GM21529 (cell line): ENCODE measurements at regions not wholly inside any gene's neighbourhood (a gene's known extent, or its start where the extent isn't known, plus 50 kb on each side); places are given as distances from the start of the nearest gene placed in this dataset.
"Not testable (repeated sequence)": the region's sequence is repeated elsewhere in the genome, so short reads cannot be mapped to it uniquely, and the experiment has no call there.

ENCODE experiments used
- ATAC-seq: cut with Tn5 transposase; IDR thresholded peaks from one replicate; pipeline ENCODE4 v1.9.1; 2021; ENCODE audit not compliant: unreplicated experiment

DNA sequence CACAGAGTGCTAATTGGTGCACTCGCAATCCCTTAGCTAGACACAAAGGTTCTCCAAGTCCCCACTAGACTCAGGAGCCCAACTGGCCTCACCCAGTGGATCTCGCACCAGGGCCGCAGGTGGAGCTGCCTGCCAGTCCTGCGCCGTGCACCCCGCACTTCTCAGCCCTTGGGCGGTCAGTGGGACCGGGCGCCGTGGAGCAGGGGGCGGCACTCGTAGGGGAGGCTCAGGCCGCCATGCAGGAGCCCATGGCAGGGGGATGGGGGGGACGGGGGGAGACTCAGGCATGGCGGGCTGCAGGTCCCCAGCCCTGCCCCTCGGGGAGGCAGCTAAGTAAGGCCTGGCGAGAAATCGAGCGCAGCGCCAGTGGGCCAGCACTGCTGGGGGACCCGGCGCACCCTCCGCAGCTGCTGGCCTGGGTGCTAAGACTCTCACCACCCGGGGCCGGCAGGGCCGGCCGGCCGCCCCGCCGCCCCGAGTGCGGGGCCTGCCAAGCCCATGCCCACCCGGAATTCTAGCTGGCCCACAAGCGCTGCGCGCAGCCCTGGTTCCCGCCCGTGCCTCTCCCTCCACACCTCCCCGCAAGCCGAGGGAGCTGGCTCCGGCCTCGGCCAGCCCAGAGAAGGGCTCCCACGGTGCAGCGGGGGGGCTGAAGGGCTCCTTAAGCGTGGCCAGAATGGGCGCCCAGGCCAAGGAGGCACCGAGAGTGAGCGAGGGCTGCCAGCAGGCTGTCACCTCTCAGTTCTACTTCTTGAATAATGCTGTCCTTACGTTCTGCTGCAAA is 258.2 kb downstream of the GALC start:
- not testable (repeated sequence) for ATAC-seq

GRCh38 chr14:87733115-87733514 is 259.9 kb downstream of the GALC start:
- ATAC-seq: not testable (repeated sequence)

- ATAC-seq: no peak
Measured at GRCh38 chr14:87732562-87732961, 260.4 kb downstream of the GALC start.

- ATAC-seq: no peak
Measured at GRCh38 chr14:87725318-87725717, 267.7 kb downstream of the GALC start.

DNA sequence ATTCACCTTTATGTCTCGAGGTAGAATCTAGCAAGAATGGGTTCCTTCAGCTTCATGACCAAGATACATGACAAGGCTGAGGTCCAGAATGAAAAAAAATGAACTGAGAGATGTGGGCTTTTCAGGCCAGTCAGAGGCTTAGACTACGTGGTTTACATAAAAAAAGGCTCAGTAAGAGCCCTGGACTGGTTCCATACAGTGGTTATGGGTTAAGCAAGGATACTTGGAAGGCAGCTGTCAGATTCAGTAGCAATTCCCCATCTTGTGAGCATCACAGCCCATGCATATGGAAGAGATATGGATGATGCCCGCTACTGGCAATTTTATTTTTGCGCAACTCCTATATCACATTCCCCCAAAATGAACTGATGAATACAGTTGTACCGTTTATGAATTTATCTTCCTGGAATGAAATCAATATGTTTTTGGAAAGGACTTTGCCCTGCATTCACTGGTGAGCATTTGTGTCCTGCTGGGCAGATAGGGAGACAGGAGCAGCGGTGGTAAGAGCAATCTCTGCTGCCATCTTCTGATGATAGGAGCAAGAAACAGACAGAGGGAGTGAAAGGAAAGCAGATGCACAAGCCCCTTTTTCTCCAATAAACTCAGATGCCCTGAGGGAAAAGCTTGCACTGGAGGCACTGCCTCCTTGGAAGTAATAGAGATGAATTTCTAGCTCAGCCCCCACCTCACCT is 280.4 kb downstream of the GALC start:
- ATAC-seq: no peak

DNA sequence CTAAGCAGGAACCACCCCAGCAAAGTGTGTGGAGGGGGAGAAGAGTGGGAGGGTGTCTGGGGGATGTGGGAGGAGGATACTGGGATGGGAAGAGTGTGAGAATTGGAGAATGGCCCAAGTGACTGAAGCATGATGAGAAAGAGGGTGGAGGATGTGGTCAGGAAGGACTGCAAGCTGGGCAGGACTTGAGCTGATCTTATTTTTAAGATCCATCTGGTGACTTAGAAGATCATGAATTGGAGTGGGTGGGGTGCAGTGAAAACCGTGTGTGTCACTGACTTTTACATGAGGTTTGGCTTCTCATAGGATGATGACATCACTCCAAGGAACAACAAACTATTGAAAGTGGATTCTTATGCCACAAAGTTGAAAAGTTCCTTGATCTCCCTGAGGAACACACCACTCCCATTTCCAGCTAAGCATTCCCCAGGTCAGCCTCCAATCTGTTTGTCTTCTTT is 287.5 kb downstream of the GALC start:
- ATAC-seq: no peak

DNA sequence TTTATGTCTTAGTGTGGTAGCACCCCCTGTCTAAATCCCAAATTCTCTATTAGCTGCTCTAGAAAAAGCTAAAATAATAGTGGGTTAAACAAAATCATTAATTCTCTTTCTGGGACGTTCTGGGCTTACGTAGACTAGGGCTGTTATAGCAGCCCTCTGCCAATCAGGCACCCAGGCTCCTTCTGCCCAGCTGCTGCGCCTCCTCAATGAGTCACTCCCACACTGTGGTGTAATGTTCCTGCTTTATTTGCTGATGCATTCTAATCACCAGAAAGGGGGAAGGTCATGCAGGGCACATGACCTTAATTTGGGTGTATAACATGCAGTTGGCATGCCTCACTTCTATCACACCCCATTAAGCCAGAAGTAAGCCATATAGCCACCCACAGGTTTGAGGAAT is 294.5 kb downstream of the GALC start:
- no peak for ATAC-seq

DNA sequence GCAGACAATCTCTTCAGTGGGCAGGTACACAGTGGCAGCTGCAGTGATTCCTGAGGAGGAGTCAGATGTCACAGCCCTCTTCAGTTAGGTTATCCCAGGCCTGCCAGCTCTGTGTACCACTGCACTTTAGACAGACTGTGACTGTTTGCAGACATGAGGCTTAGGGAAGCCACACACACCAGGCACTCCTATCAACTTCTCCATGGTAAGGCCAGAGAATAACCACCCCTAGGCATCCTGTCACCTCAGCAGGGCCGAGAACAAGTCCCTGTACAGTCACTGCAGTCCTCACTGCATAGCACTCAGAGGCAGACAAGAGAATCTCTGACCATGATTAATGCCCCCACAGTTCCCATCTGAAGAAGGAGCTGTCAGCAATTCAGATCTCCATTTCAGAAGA is 296.5 kb downstream of the GALC start:
- ATAC-seq: no peak

GRCh38 chr14:87691042-87691881 is 301.7 kb downstream of the GALC start:
- no peak for ATAC-seq

GRCh38 chr14:87690076-87690613 is 302.8 kb downstream of the GALC start:
- no peak for ATAC-seq

- ATAC-seq: no peak
Measured at GRCh38 chr14:87688524-87688923, 304.5 kb downstream of the GALC start.

DNA sequence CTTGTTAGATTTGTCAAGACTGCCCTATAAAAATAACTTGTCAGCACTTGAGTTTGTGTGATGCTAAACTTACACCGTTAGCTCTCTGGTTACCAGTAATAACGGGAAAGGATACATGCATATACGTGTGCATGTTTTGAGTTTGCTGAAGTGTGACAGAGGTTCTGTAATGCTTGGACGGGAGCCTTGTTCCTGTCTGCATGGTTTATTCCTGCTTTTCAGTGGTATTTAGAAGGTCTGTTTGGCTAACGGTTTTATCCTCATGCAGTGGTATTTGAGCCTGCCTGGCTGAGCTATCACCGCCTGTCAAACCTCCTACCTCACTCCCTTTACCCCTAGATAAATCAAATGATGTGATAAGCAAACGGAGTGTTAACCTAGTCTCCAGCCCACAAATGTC is 305.6 kb downstream of the GALC start:
- ATAC-seq: no peak

GRCh38 chr14:87686746-87687145 is 306.2 kb downstream of the GALC start:
- no peak for ATAC-seq

DNA sequence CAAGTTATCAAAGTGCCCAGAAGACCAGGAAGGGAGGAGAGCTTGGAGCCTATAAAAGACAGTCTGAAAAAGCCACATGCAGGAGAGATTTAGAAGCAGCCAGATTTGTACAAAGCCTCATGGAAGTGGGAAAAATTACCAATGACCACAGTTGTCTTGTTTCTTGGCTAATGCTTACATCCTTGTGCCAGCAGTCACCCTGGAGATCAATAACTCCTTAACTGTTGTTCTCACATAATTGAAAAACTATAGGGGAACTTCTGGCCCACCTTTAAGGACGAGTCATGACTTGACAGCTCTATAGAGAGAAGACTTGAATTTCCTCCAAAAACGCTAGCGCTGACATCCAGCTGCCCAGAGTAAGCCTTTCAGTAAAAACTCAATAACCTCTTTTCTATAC is 313.1 kb downstream of the GALC start:
- ATAC-seq: no peak

- ATAC-seq: no peak
Measured at GRCh38 chr14:87678624-87679023, 314.4 kb downstream of the GALC start.

DNA sequence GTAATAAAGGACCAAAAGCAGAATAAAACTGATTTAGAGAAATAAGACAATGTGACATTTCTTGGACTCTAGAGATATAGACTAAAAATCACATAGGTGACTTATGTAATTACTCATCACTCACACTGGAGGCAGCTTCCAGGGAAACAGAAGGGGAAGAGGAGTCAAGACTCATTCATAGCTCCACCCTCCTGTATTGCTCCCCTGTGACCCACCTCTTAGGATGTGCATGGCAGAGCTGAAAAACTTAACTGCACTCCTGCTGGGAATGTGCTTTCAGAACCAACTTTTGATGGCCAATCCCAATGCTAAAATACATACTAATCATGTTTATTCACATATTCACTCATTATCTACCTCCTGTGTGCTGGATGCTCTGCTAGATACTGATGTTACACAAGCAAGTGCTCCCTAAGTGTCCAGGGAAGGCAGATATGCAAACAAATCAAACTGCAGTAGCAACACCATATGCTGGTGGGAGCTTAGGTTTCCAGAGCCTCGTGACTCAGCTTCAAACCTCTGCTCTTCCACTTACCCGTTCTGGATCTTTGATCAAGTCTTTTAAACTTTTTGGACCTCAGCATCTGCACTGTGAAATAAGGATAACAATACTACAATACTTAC is 316.1 kb downstream of the GALC start:
- no peak for ATAC-seq

DNA sequence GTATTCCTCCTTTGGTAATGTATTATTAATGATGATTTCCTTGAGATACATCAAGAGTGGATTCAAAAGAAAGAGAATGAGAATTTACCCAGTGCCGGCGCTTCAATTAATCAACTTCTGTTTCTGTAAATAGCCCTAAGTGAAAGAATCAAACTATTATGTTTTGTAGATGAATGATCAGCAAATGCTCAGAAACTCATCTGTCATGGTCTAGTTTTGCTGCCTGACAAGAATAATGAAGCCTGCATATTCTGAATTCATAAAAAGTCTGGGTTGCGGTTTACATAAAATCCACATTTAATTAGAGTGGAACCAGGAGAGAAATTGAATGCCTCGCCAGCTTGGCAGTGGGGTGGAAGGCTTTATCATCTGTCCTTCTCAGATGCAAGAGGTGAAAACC is 325.3 kb downstream of the GALC start:
- ATAC-seq: no peak

DNA sequence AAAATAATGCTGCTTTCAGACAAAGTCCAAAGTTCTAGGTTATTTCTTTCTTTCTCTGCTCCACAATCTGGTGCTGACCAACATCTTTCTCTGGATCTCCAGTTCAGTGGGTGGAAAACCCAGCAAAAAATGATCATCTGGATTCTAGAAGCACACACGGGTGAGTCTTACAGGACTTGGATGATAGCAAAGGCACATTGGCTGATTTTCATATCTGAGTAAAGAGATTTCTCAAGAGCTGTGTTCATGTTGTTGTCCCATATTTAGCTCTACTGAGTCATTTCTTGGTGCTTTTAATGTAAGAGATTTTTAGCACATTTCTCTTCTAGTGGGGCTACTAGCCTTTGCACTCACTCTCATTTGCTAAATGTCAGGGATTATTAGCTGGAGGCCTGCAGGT is 336.7 kb downstream of the GALC start:
- ATAC-seq: no peak

- no peak for ATAC-seq
Measured at GRCh38 chr14:87652278-87652677, 340.7 kb downstream of the GALC start.

GRCh38 chr14:87644689-87645088 is 348.3 kb downstream of the GALC start:
- no peak for ATAC-seq

GRCh38 chr14:87643005-87643404 is 350.0 kb downstream of the GALC start:
- no peak for ATAC-seq
